ENCODE measurements at regions not wholly inside any gene's neighbourhood (a gene's known extent, or its start where the extent isn't known, plus 50 kb on each side); places are given as distances from the start of the nearest gene placed in this dataset.

DNA sequence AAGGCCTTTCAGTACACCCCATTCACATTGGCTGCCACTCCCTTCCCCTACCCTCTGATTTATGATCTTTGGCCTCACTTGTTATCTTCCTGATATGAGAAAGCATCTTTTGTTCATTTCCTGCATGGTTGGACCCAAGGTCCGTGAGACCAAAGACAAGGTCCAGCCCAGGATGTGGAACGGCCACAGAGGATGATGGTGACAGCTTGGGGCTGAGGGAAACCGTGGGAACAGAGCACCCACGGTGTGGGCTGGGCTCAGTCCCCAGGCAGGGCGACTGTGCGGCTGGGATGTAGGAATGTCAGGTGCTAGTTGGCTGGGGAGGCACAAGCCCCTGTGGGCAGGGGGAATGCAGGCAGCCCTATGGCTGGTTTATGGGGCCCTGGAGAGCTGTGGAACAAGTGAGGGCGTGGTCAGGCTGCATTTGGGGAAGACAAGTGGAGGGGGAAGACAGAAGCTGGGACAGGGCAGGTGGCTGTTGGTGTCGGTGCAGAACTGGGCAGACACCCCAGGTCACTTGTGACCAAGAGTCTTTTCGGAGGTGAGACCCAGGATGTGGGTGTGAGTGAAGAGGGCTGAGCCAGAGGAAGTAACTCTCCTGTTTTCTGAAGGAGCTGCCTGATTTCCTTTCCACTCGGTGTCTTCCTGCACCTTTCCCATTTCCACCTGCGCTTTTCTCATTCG, 51.7 kb upstream of the IGFBP3 start:
- no peaks in the 10 kb centered on the region; the same call in 1 of the 2 replicates for H3K36me3 Mint-ChIP-seq (ENCODE audit: low read depth)

DNA sequence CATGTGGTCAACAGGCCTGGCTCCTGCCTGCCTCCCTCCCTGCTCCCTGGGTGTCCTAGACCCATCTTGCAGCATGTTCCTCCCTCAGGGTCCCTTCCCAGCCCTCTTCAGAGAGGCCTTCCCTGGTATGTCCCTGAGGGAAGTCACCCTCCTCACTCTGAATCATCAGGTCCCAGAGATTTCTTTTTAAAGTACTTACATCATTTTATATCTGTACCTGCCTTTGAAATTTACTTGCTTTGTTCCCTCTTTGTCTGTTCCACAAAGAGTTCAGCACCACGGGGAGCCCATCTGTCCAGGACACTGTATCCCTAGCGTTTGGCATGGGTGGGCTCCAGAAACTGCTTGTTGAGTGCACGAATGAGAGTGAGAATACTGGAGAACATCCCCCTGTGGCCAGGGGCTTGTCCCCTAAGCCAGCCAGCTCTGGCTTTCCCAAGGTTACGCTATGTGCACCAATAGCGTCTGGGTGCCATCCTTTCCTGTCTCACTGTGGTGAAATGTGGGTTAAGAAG, 50.6 kb upstream of the IGFBP3 start:
- Mint-ChIP-seq H3K9me3 (no peaks in the 10 kb centered on the region), H3K27ac (no peak overlapping the region), H3K27me3 (ENCODE audit: insufficient read depth) (0 out of 2 replicates have a peak, but pooled peaks cover 2% of the 10 kb centered on the region), H3K4me3 (no peak overlapping the region), H3K4me1 (ENCODE audit: low read depth) (peaks cover 37% of the 10 kb centered on the region), H3K36me3 (ENCODE audit: low read depth) (no peaks in the 10 kb centered on the region; the same call in 1 of the 2 replicates)
- DNase-seq, result no peak
- TF ChIP-seq, protein P1, sequence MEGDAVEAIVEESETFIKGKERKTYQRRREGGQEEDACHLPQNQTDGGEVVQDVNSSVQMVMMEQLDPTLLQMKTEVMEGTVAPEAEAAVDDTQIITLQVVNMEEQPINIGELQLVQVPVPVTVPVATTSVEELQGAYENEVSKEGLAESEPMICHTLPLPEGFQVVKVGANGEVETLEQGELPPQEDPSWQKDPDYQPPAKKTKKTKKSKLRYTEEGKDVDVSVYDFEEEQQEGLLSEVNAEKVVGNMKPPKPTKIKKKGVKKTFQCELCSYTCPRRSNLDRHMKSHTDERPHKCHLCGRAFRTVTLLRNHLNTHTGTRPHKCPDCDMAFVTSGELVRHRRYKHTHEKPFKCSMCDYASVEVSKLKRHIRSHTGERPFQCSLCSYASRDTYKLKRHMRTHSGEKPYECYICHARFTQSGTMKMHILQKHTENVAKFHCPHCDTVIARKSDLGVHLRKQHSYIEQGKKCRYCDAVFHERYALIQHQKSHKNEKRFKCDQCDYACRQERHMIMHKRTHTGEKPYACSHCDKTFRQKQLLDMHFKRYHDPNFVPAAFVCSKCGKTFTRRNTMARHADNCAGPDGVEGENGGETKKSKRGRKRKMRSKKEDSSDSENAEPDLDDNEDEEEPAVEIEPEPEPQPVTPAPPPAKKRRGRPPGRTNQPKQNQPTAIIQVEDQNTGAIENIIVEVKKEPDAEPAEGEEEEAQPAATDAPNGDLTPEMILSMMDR (IDR thresholded peaks at IDR 0.05), result no peak

More for the DNA sequence above, 51.7 kb upstream of the IGFBP3 start:
- Mint-ChIP-seq H3K9me3 (no peaks in the 10 kb centered on the region), H3K27ac (no peak overlapping the region), H3K4me3 (no peak overlapping the region), H3K27me3 (ENCODE audit: insufficient read depth) (0 out of 2 replicates have a peak, but pooled peaks cover 2% of the 10 kb centered on the region), H3K4me1 (ENCODE audit: low read depth) (peaks cover 47% of the 10 kb centered on the region)
- TF ChIP-seq, protein P1 (IDR thresholded peaks at IDR 0.05), result no peak
- DNase-seq, result no peak

DNA sequence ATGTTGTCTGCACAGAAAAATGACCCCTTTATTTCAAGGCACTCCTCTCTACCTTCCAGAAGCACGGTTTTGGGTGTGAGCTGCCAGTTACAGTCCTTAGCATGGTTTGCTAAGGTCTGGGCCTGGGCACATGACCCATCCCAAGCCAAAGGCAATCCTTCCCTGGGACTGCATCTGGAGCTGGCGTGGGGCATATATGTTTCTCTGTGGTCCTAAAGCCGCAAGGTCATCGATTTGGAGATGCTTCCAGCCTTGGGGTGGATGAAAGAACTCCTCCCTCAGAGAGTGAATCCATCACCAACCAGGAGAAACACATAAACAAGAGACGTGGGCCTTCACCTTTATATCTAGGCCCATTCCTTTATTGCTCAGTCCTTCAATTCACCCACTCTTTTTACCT, 50.1 kb upstream of the IGFBP3 start:
- Mint-ChIP-seq H3K36me3 (ENCODE audit: low read depth) (no peaks in the 10 kb centered on the region; the same call in 1 of the 2 replicates), H3K27ac (no peak overlapping the region; the same call in 1 of the 2 replicates), H3K4me3 (no peak overlapping the region), H3K4me1 (ENCODE audit: low read depth) (peaks cover 35% of the 10 kb centered on the region), H3K27me3 (ENCODE audit: insufficient read depth) (0 out of 2 replicates have a peak, but pooled peaks cover 2% of the 10 kb centered on the region), H3K9me3 (no peaks in the 10 kb centered on the region)
- no peak for DNase-seq
- TF ChIP-seq, protein P1 (IDR thresholded peaks at IDR 0.05), result no peak
